ENCODE measurements at regions not wholly inside any gene's neighbourhood (a gene's known extent, or its start where the extent isn't known, plus 50 kb on each side); places are given as distances from the start of the nearest gene placed in this dataset.

- Histone ChIP-seq H3K27ac (ENCODE audit: insufficient read depth in 1 of 2, low read depth in 1 of 2, low read length in 2 of 2, poor library complexity in 1 of 2, severe bottlenecking in 2 of 2) (no peak overlapping the region), H3K27me3 (replicated peaks in 2 of 5; ENCODE audit: control insufficient read depth in 4 of 5, insufficient read depth in 5 of 5, low read length in 4 of 5) (no peaks in the 10 kb centered on the region), H3K36me3 (ENCODE audit: control insufficient read depth in 4 of 4, insufficient read depth in 4 of 4, low read length in 3 of 4) (no peaks in the 10 kb centered on the region), H3K9me3 (ENCODE audit: control extremely low read depth in 1 of 5, control insufficient read depth in 4 of 5, insufficient read depth in 2 of 5, low read depth in 1 of 5, low read length in 4 of 5) (no peaks in the 10 kb centered on the region), H3K4me3 (ENCODE audit: control insufficient read depth in 1 of 7, extremely low read depth in 1 of 7, insufficient read depth in 4 of 7, low read depth in 2 of 7, low read length in 6 of 7) (no peak overlapping the region), H3K4me1 (ENCODE audit: control extremely low read depth in 1 of 4, control insufficient read depth in 4 of 4, insufficient read depth in 4 of 4, low read length in 3 of 4) (no peaks in the 10 kb centered on the region)
- POLR2A ChIA-PET = no interaction called here
- WGBS (ENCODE audit: insufficient coverage) = 100% methylated on average over 1 of the region's 2 CpGs
- DNase-seq = no peak
- CTCF ChIA-PET = no interaction called here
These were observed 183.4 kb downstream of the DMRT2 start for GRCh38 chr9:1233568-1233967.

- CTCF ChIA-PET = no interaction called here
- Histone ChIP-seq H3K4me1 (ENCODE audit: control extremely low read depth in 1 of 4, control insufficient read depth in 4 of 4, insufficient read depth in 4 of 4, low read length in 3 of 4) (no peaks in the 10 kb centered on the region), H3K27ac (ENCODE audit: insufficient read depth in 1 of 2, low read depth in 1 of 2, low read length in 2 of 2, poor library complexity in 1 of 2, severe bottlenecking in 2 of 2) (no peak overlapping the region), H3K36me3 (ENCODE audit: control insufficient read depth in 4 of 4, insufficient read depth in 4 of 4, low read length in 3 of 4) (no peaks in the 10 kb centered on the region), H3K9me3 (ENCODE audit: control extremely low read depth in 1 of 5, control insufficient read depth in 4 of 5, insufficient read depth in 2 of 5, low read depth in 1 of 5, low read length in 4 of 5) (no peaks in the 10 kb centered on the region), H3K4me3 (ENCODE audit: control insufficient read depth in 1 of 7, extremely low read depth in 1 of 7, insufficient read depth in 4 of 7, low read depth in 2 of 7, low read length in 6 of 7) (no peak overlapping the region), H3K27me3 (replicated peaks in 2 of 5; ENCODE audit: control insufficient read depth in 4 of 5, insufficient read depth in 5 of 5, low read length in 4 of 5) (no peaks in the 10 kb centered on the region)
- WGBS (ENCODE audit: insufficient coverage) = 92% methylated on average over 4 of the region's 4 CpGs
- no peak for DNase-seq
- POLR2A ChIA-PET = no interaction called here
These were observed 185.5 kb downstream of the DMRT2 start for GRCh38 chr9:1235650-1236049.

GRCh38 chr9:1236061-1236460 lies 185.9 kb downstream of the DMRT2 start:
- Histone ChIP-seq H3K27me3 (replicated peaks in 2 of 5; ENCODE audit: control insufficient read depth in 4 of 5, insufficient read depth in 5 of 5, low read length in 4 of 5) (no peaks in the 10 kb centered on the region), H3K9me3 (ENCODE audit: control extremely low read depth in 1 of 5, control insufficient read depth in 4 of 5, insufficient read depth in 2 of 5, low read depth in 1 of 5, low read length in 4 of 5) (no peaks in the 10 kb centered on the region), H3K4me3 (ENCODE audit: control insufficient read depth in 1 of 7, extremely low read depth in 1 of 7, insufficient read depth in 4 of 7, low read depth in 2 of 7, low read length in 6 of 7) (no peak overlapping the region), H3K4me1 (ENCODE audit: control extremely low read depth in 1 of 4, control insufficient read depth in 4 of 4, insufficient read depth in 4 of 4, low read length in 3 of 4) (no peaks in the 10 kb centered on the region), H3K36me3 (ENCODE audit: control insufficient read depth in 4 of 4, insufficient read depth in 4 of 4, low read length in 3 of 4) (no peaks in the 10 kb centered on the region), H3K27ac (ENCODE audit: insufficient read depth in 1 of 2, low read depth in 1 of 2, low read length in 2 of 2, poor library complexity in 1 of 2, severe bottlenecking in 2 of 2) (no peak overlapping the region)
- DNase-seq = no peak
- ChIA-PET CTCF (interaction anchor here (0.6 kb wide), 1 partner anchor 298 kb away, joined by 4 read pairs; no protein-coding TSS in a partner anchor), POLR2A (no interaction called here)
- no CpG with 5 or more reads among the region's 2 CpGs for WGBS (ENCODE audit: insufficient coverage)

- no peak overlapping the region for H3K4me3 ChIP-seq (ENCODE audit: control insufficient read depth in 1 of 7, extremely low read depth in 1 of 7, insufficient read depth in 4 of 7, low read depth in 2 of 7, low read length in 6 of 7)
- H3K27ac ChIP-seq (ENCODE audit: insufficient read depth in 1 of 2, low read depth in 1 of 2, low read length in 2 of 2, poor library complexity in 1 of 2, severe bottlenecking in 2 of 2) = no peak overlapping the region
- 93% methylated on average over 3 of the region's 3 CpGs for WGBS (ENCODE audit: insufficient coverage)
- no peaks in the 10 kb centered on the region for H3K9me3 ChIP-seq (ENCODE audit: control extremely low read depth in 1 of 5, control insufficient read depth in 4 of 5, insufficient read depth in 2 of 5, low read depth in 1 of 5, low read length in 4 of 5)
- H3K27me3 ChIP-seq (replicated peaks in 2 of 5; ENCODE audit: control insufficient read depth in 4 of 5, insufficient read depth in 5 of 5, low read length in 4 of 5) = no peaks in the 10 kb centered on the region
- no peak for DNase-seq
- no peaks in the 10 kb centered on the region for H3K4me1 ChIP-seq (ENCODE audit: control extremely low read depth in 1 of 4, control insufficient read depth in 4 of 4, insufficient read depth in 4 of 4, low read length in 3 of 4)
- ChIA-PET CTCF (interaction anchor here (1.4 kb wide), 1 partner anchor 21 kb away, joined by 4 read pairs; no protein-coding TSS in a partner anchor), POLR2A (no interaction called here)
- H3K36me3 ChIP-seq (ENCODE audit: control insufficient read depth in 4 of 4, insufficient read depth in 4 of 4, low read length in 3 of 4) = no peaks in the 10 kb centered on the region
These were observed 188.2 kb downstream of the DMRT2 start for GRCh38 chr9:1238407-1238806.

- WGBS (ENCODE audit: insufficient coverage) = 76% methylated on average over 3 of the region's 3 CpGs
- Histone ChIP-seq H3K4me1 (ENCODE audit: control extremely low read depth in 1 of 4, control insufficient read depth in 4 of 4, insufficient read depth in 4 of 4, low read length in 3 of 4) (no peaks in the 10 kb centered on the region), H3K36me3 (ENCODE audit: control insufficient read depth in 4 of 4, insufficient read depth in 4 of 4, low read length in 3 of 4) (no peaks in the 10 kb centered on the region), H3K4me3 (ENCODE audit: control insufficient read depth in 1 of 7, extremely low read depth in 1 of 7, insufficient read depth in 4 of 7, low read depth in 2 of 7, low read length in 6 of 7) (no peak overlapping the region), H3K9me3 (ENCODE audit: control extremely low read depth in 1 of 5, control insufficient read depth in 4 of 5, insufficient read depth in 2 of 5, low read depth in 1 of 5, low read length in 4 of 5) (no peaks in the 10 kb centered on the region), H3K27ac (ENCODE audit: insufficient read depth in 1 of 2, low read depth in 1 of 2, low read length in 2 of 2, poor library complexity in 1 of 2, severe bottlenecking in 2 of 2) (no peak overlapping the region), H3K27me3 (replicated peaks in 2 of 5; ENCODE audit: control insufficient read depth in 4 of 5, insufficient read depth in 5 of 5, low read length in 4 of 5) (no peaks in the 10 kb centered on the region)
- POLR2A ChIA-PET = no interaction called here
- DNase-seq = no peak
- CTCF ChIA-PET = no interaction called here
These were observed 198.6 kb downstream of the DMRT2 start for GRCh38 chr9:1248743-1249142.

GRCh38 chr9:1253064-1253979 lies 203.2 kb downstream of the DMRT2 start:
- H3K4me3 ChIP-seq (ENCODE audit: control insufficient read depth in 1 of 7, extremely low read depth in 1 of 7, insufficient read depth in 4 of 7, low read depth in 2 of 7, low read length in 6 of 7) = no peak overlapping the region
- no peak overlapping the region for H3K27ac ChIP-seq (ENCODE audit: insufficient read depth in 1 of 2, low read depth in 1 of 2, low read length in 2 of 2, poor library complexity in 1 of 2, severe bottlenecking in 2 of 2)
- H3K36me3 ChIP-seq (ENCODE audit: control insufficient read depth in 4 of 4, insufficient read depth in 4 of 4, low read length in 3 of 4) = no peaks in the 10 kb centered on the region
- CTCF ChIA-PET = no interaction called here
- POLR2A ChIA-PET = no interaction called here
- H3K9me3 ChIP-seq (ENCODE audit: control extremely low read depth in 1 of 5, control insufficient read depth in 4 of 5, insufficient read depth in 2 of 5, low read depth in 1 of 5, low read length in 4 of 5) = no peaks in the 10 kb centered on the region
- WGBS (ENCODE audit: insufficient coverage) = 92% methylated on average over 9 of the region's 10 CpGs
- peaks cover 0 to 3% (median 0%) of the 10 kb centered on the region in 5 experiments for H3K27me3 ChIP-seq (replicated peaks in 2 of 5; ENCODE audit: control insufficient read depth in 4 of 5, insufficient read depth in 5 of 5, low read length in 4 of 5)
- DNase-seq = no peak
- no peaks in the 10 kb centered on the region for H3K4me1 ChIP-seq (ENCODE audit: control extremely low read depth in 1 of 4, control insufficient read depth in 4 of 4, insufficient read depth in 4 of 4, low read length in 3 of 4)

GRCh38 chr9:1254071-1254470 lies 203.9 kb downstream of the DMRT2 start:
- POLR2A ChIA-PET = no interaction called here
- WGBS (ENCODE audit: insufficient coverage) = 83% methylated on average over 2 of the region's 5 CpGs
- no peaks in the 10 kb centered on the region for H3K4me1 ChIP-seq (ENCODE audit: control extremely low read depth in 1 of 4, control insufficient read depth in 4 of 4, insufficient read depth in 4 of 4, low read length in 3 of 4)
- H3K9me3 ChIP-seq (ENCODE audit: control extremely low read depth in 1 of 5, control insufficient read depth in 4 of 5, insufficient read depth in 2 of 5, low read depth in 1 of 5, low read length in 4 of 5) = no peaks in the 10 kb centered on the region
- no peak overlapping the region for H3K4me3 ChIP-seq (ENCODE audit: control insufficient read depth in 1 of 7, extremely low read depth in 1 of 7, insufficient read depth in 4 of 7, low read depth in 2 of 7, low read length in 6 of 7)
- no peaks in the 10 kb centered on the region for H3K36me3 ChIP-seq (ENCODE audit: control insufficient read depth in 4 of 4, insufficient read depth in 4 of 4, low read length in 3 of 4)
- CTCF ChIA-PET = no interaction called here
- H3K27me3 ChIP-seq (replicated peaks in 2 of 5; ENCODE audit: control insufficient read depth in 4 of 5, insufficient read depth in 5 of 5, low read length in 4 of 5) = peaks cover 0 to 3% (median 0%) of the 10 kb centered on the region in 5 experiments
- DNase-seq = no peak
- no peak overlapping the region for H3K27ac ChIP-seq (ENCODE audit: insufficient read depth in 1 of 2, low read depth in 1 of 2, low read length in 2 of 2, poor library complexity in 1 of 2, severe bottlenecking in 2 of 2)

All from common myeloid progenitor, CD34-positive (primary cell).